HepG2 (cell line): ENCODE measurements at regions not wholly inside any gene's neighbourhood (a gene's known extent, or its start where the extent isn't known, plus 50 kb on each side); places are given as distances from the start of the nearest gene placed in this dataset.

Experiments used
- CTCF ChIP-seq: sonication (generic); formaldehyde crosslinking; IDR thresholded peaks from 2 replicates; pipeline ENCODE4 v1.5.0; 2020; ENCODE audit warnings: mild to moderate bottlenecking, missing genetic modification reagents, moderate library complexity
- DRAP1 ChIP-seq: IDR thresholded peaks from 2 replicates; pipeline ENCODE4 v1.6.1; 2016; ENCODE audit warnings: missing genetic modification reagents, missing compliant biosample characterization
- EZH2 ChIP-seq: conservative IDR thresholded peaks from 2 replicates; pipeline ENCODE4 v1.6.1; 2012; ENCODE audit warnings: mild to moderate bottlenecking, low read depth, low read length, moderate library complexity
- FOXK2 ChIP-seq: fragments of 450-650 bp; IDR thresholded peaks from 2 replicates; pipeline ENCODE4 v1.6.1; 2016
- HMGA1 ChIP-seq: sonication (generic); formaldehyde crosslinking; conservative IDR thresholded peaks from 2 replicates; pipeline ENCODE4 v1.4.0; 2020; ENCODE audit warnings: missing genetic modification reagents
- HNRNPUL1 ChIP-seq: fragments of 200-400 bp; formaldehyde crosslinking; IDR thresholded peaks from 2 replicates; pipeline ENCODE4 v1.6.1; 2017; ENCODE audit warnings: low read depth, mild to moderate bottlenecking, low read length, moderate library complexity
- JUN ChIP-seq: sonication (generic); formaldehyde crosslinking; IDR thresholded peaks from 2 replicates; pipeline ENCODE4 v1.4.0; 2020; ENCODE audit warnings: mild to moderate bottlenecking, missing genetic modification reagents
- NFKBIZ ChIP-seq: IDR thresholded peaks from 2 replicates; pipeline ENCODE4 v1.6.1; 2018; ENCODE audit warnings: missing genetic modification reagents, missing compliant biosample characterization
- PRDM4 ChIP-seq: sonication (generic); formaldehyde crosslinking; IDR thresholded peaks from 2 replicates; pipeline ENCODE4 v1.9.0; 2021; ENCODE audit warnings: missing genetic modification reagents, borderline replicate concordance
- SIN3A ChIP-seq: IDR thresholded peaks from 2 replicates; pipeline ENCODE4 v1.6.1; 2011; ENCODE audit warnings: low read depth, mild to moderate bottlenecking, control low read depth, low read length, borderline replicate concordance
- ZBTB1 ChIP-seq: sonication (generic); formaldehyde crosslinking; IDR thresholded peaks from 2 replicates; pipeline ENCODE4 v1.4.0; 2020; ENCODE audit warnings: missing genetic modification reagents, borderline replicate concordance
- ZBTB42 ChIP-seq: sonication (generic); formaldehyde crosslinking; IDR thresholded peaks from 2 replicates; pipeline ENCODE4 v1.5.0; 2020; ENCODE audit warnings: mild to moderate bottlenecking, missing genetic modification reagents
- ZNF124 ChIP-seq: sonication (generic); formaldehyde crosslinking; IDR thresholded peaks from 2 replicates; pipeline ENCODE4 v1.4.0; 2020; ENCODE audit warnings: missing genetic modification reagents
- TF ChIP-seq, protein P1 (sequence below): sonication (generic); formaldehyde crosslinking; IDR thresholded peaks from 2 replicates; pipeline ENCODE4 v1.4.0; 2020; ENCODE audit warnings: missing genetic modification reagents; ENCODE audit errors: not compliant biosample characterization

- no peak for TF ChIP-seq SIN3A
- no peak for TF ChIP-seq HNRNPUL1
- no peak for TF ChIP-seq ZNF124
- TF ChIP-seq FOXK2 = no peak
- TF ChIP-seq DRAP1 (CRISPR knock-in tag) = no peak
- TF ChIP-seq, protein P1, sequence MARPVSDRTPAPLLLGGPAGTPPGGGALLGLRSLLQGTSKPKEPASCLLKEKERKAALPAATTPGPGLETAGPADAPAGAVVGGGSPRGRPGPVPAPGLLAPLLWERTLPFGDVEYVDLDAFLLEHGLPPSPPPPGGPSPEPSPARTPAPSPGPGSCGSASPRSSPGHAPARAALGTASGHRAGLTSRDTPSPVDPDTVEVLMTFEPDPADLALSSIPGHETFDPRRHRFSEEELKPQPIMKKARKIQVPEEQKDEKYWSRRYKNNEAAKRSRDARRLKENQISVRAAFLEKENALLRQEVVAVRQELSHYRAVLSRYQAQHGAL (CRISPR knock-in tag) = no peak
- no peak for TF ChIP-seq EZH2
- TF ChIP-seq JUN = no peak
- TF ChIP-seq HMGA1 (CRISPR knock-in tag) = no peak
- no peak for TF ChIP-seq ZBTB1 (CRISPR knock-in tag)
- no peak for TF ChIP-seq ZBTB42 (CRISPR knock-in tag)
- TF ChIP-seq PRDM4 (CRISPR knock-in tag) = no peak
- no peak for TF ChIP-seq NFKBIZ (CRISPR knock-in tag)
- no peak for TF ChIP-seq CTCF (CRISPR knock-in tag)
Observed at GRCh38 chr13:90908792-90909191, 438.7 kb upstream of the MIR17HG start.
